AG08395 (cell line): ENCODE measurements at regions not wholly inside any gene's neighbourhood (a gene's known extent, or its start where the extent isn't known, plus 50 kb on each side); places are given as distances from the start of the nearest gene placed in this dataset.
"Not testable (repeated sequence)": the region's sequence is repeated elsewhere in the genome, so short reads cannot be mapped to it uniquely, and the experiment has no call there.

Experiments
- DNase-seq: peaks from one replicate; pipeline ENCODE4 v3.0.0; 2012; ENCODE audit warnings: mixed read lengths, low spot score

GRCh38 chr1:168420177-168420576 lies 123.6 kb downstream of the XCL2 start:
- no peak for DNase-seq

GRCh38 chr1:168419736-168420135 lies 124.1 kb downstream of the XCL2 start:
- peak; percentile 54 for DNase-seq

- DNase-seq = no peak
Observed at GRCh38 chr1:168416220-168416619, 127.6 kb downstream of the XCL2 start.

- no peak for DNase-seq
Observed at GRCh38 chr1:168414914-168415313, 128.9 kb downstream of the XCL2 start.

GRCh38 chr1:168410464-168410863 lies 129.8 kb downstream of the TBX19 start:
- DNase-seq = no peak

- no peak for DNase-seq
Observed at GRCh38 chr1:168408884-168409283, 128.2 kb downstream of the TBX19 start.

- DNase-seq = no peak
Observed at GRCh38 chr1:168408539-168408865, 127.8 kb downstream of the TBX19 start.

- no peak for DNase-seq
Observed at GRCh38 chr1:168407832-168408538, 127.3 kb downstream of the TBX19 start.

GRCh38 chr1:168405906-168406549 lies 125.4 kb downstream of the TBX19 start:
- DNase-seq = no peak

GRCh38 chr1:168403140-168403539 lies 122.5 kb downstream of the TBX19 start:
- DNase-seq = no peak

- DNase-seq = not testable (repeated sequence)
Observed at GRCh38 chr1:168402466-168402865, 121.8 kb downstream of the TBX19 start.

- DNase-seq = no peak
Observed at GRCh38 chr1:168401341-168401740, 120.7 kb downstream of the TBX19 start.

GRCh38 chr1:168400139-168400538 lies 119.5 kb downstream of the TBX19 start:
- no peak for DNase-seq

GRCh38 chr1:168397806-168398205 lies 117.1 kb downstream of the TBX19 start:
- no peak for DNase-seq

GRCh38 chr1:168396940-168397684 lies 116.4 kb downstream of the TBX19 start:
- no peak for DNase-seq

GRCh38 chr1:168396508-168396907 lies 115.8 kb downstream of the TBX19 start:
- DNase-seq = no peak

- no peak for DNase-seq
Observed at GRCh38 chr1:168394858-168395257, 114.2 kb downstream of the TBX19 start.

- DNase-seq = no peak
Observed at GRCh38 chr1:168392958-168393549, 112.4 kb downstream of the TBX19 start.

GRCh38 chr1:168391851-168392681 lies 111.4 kb downstream of the TBX19 start:
- no peak for DNase-seq

- no peak for DNase-seq
Observed at GRCh38 chr1:168390271-168390670, 109.6 kb downstream of the TBX19 start.

- DNase-seq = no peak
Observed at GRCh38 chr1:168387781-168388760, 107.4 kb downstream of the TBX19 start.
